Neural progenitor cell (in vitro differentiated cells): ENCODE measurements at regions not wholly inside any gene's neighbourhood (a gene's known extent, or its start where the extent isn't known, plus 50 kb on each side); places are given as distances from the start of the nearest gene placed in this dataset.

Source experiments
- EZH2 ChIP-seq: fragments of 200-600 bp; sonication (generic); IDR thresholded peaks from 2 replicates; pipeline ENCODE4 v1.6.1; 2017; ENCODE audit warnings: antibody characterized with exemption, mild to moderate bottlenecking, moderate library complexity
- TF ChIP-seq, protein P1 (sequence below): fragments of 200-600 bp; sonication (generic); IDR thresholded peaks from 2 replicates; pipeline ENCODE4 v1.5.1; 2017; ENCODE audit warnings: antibody characterized with exemption, mild to moderate bottlenecking

GRCh38 chr16:73176577-73177013 lies 128.7 kb upstream of the ZFHX3 start:
- TF ChIP-seq, protein P1, sequence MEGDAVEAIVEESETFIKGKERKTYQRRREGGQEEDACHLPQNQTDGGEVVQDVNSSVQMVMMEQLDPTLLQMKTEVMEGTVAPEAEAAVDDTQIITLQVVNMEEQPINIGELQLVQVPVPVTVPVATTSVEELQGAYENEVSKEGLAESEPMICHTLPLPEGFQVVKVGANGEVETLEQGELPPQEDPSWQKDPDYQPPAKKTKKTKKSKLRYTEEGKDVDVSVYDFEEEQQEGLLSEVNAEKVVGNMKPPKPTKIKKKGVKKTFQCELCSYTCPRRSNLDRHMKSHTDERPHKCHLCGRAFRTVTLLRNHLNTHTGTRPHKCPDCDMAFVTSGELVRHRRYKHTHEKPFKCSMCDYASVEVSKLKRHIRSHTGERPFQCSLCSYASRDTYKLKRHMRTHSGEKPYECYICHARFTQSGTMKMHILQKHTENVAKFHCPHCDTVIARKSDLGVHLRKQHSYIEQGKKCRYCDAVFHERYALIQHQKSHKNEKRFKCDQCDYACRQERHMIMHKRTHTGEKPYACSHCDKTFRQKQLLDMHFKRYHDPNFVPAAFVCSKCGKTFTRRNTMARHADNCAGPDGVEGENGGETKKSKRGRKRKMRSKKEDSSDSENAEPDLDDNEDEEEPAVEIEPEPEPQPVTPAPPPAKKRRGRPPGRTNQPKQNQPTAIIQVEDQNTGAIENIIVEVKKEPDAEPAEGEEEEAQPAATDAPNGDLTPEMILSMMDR = peak; percentile 56
- TF ChIP-seq EZH2 = no peak
